CD4-positive, alpha-beta memory T cell (primary cell): ENCODE measurements at regions not wholly inside any gene's neighbourhood (a gene's known extent, or its start where the extent isn't known, plus 50 kb on each side); places are given as distances from the start of the nearest gene placed in this dataset.
"Not testable (repeated sequence)": the region's sequence is repeated elsewhere in the genome, so short reads cannot be mapped to it uniquely, and the experiment has no call there.

Source experiments
- CTCF ChIA-PET: fragments of 350-600 bp; sonication (Branson Sonifier 250); formaldehyde crosslinking; loops from one replicate; lab custom pipeline; 2021; ENCODE audit warnings: inconsistent platforms; ENCODE audit not compliant: partially characterized antibody; lab: Charles Lee
- POLR2A ChIA-PET: fragments of 350-600 bp; sonication (Branson Sonifier 250); formaldehyde crosslinking; loops from one replicate; lab custom pipeline; 2021; ENCODE audit not compliant: partially characterized antibody; lab: Charles Lee
- DNase-seq, 5 donors: peaks; one replicate each; pipeline versions ENCODE4 v3.0.0 to v3.0.0-alpha.2; 2020 to 2022; ENCODE audit warnings: mixed read lengths in 1 of 5
- H3K27ac ChIP-seq: one replicate; pipeline ENCODE4 v1.7.0; 2013; ENCODE audit warnings: low read depth, low read length
- H3K27me3 ChIP-seq: 2 replicates; pipeline ENCODE4 v1.7.0; 2013; ENCODE audit warnings: mild to moderate bottlenecking, low read length, moderate library complexity; ENCODE audit not compliant: insufficient read depth
- H3K36me3 ChIP-seq: 2 replicates; pipeline ENCODE4 v1.7.0; 2013; ENCODE audit warnings: mild to moderate bottlenecking, low read length, moderate library complexity; ENCODE audit not compliant: insufficient read depth
- H3K4me1 ChIP-seq: 2 replicates; pipeline ENCODE4 v1.7.0; 2013; ENCODE audit warnings: mild to moderate bottlenecking, low read length, moderate library complexity; ENCODE audit not compliant: insufficient read depth
- H3K4me3 ChIP-seq, 2 donors: one replicate each; pipeline ENCODE4 v1.7.0; 2013; ENCODE audit warnings: low read length in 2 of 2, mild to moderate bottlenecking in 1 of 2
- H3K9me3 ChIP-seq, 2 donors: one replicate each; pipeline ENCODE4 v1.7.0; 2013; ENCODE audit warnings: low read length in 2 of 2, control low read depth in 1 of 2; ENCODE audit not compliant: control insufficient read depth in 1 of 2
- H3K27ac Mint-ChIP-seq, 7 donors: one replicate each; pipeline ENCODE4 v1.8.0; 2020 to 2021; ENCODE audit warnings: mixed read lengths in 7 of 7, mild to moderate bottlenecking in 6 of 7, inconsistent platforms in 3 of 7, moderate library complexity in 3 of 7
- H3K27me3 Mint-ChIP-seq, 2 donors: one replicate each; pipeline ENCODE4 v1.8.0; 2020 to 2021; ENCODE audit warnings: mixed read lengths in 2 of 2
- H3K36me3 Mint-ChIP-seq, 2 donors: one replicate each; pipeline ENCODE4 v1.8.0; 2020 to 2021; ENCODE audit warnings: mixed read lengths in 2 of 2, inconsistent platforms in 1 of 2, mild to moderate bottlenecking in 1 of 2
- H3K4me1 Mint-ChIP-seq, 4 donors: one replicate each; pipeline ENCODE4 v1.8.0; 2020 to 2021; ENCODE audit warnings: mixed read lengths in 4 of 4, mild to moderate bottlenecking in 1 of 4
- H3K4me3 Mint-ChIP-seq, 8 donors: one replicate each; pipeline ENCODE4 v1.8.0; 2020 to 2021; ENCODE audit warnings: mixed read lengths in 8 of 8, mild to moderate bottlenecking in 7 of 8, moderate library complexity in 6 of 8, inconsistent platforms in 3 of 8
- H3K9me3 Mint-ChIP-seq, 8 donors: one replicate each; pipeline ENCODE4 v1.8.0; 2020 to 2021; ENCODE audit warnings: mixed read lengths in 8 of 8, mild to moderate bottlenecking in 5 of 8, inconsistent platforms in 3 of 8, moderate library complexity in 1 of 8
- intact Hi-C: fragments of 100-400 bp; cut with micrococcal nuclease; formaldehyde crosslinking; loops from one replicate; pipeline ENCODE4 v1.15.1; 2023

- H3K9me3 Mint-ChIP-seq, H3K4me3 ChIP-seq, intact Hi-C loops, H3K36me3 Mint-ChIP-seq, H3K4me3 Mint-ChIP-seq, H3K27me3 Mint-ChIP-seq, CTCF ChIA-PET, H3K27ac ChIP-seq, POLR2A ChIA-PET, H3K27me3 ChIP-seq, H3K4me1 ChIP-seq, H3K4me1 Mint-ChIP-seq, H3K36me3 ChIP-seq, DNase-seq, H3K9me3 ChIP-seq: not testable (repeated sequence)
- H3K27ac Mint-ChIP-seq, result peak overlapping the region in 1 of 7 donors; percentile 4
Measured at GRCh38 chr2:172264820-172265219, 162.1 kb upstream of the DLX2 start.

- H3K9me3 Mint-ChIP-seq, H3K36me3 ChIP-seq, H3K27me3 Mint-ChIP-seq, H3K27ac ChIP-seq, H3K36me3 Mint-ChIP-seq, DNase-seq, H3K9me3 ChIP-seq, H3K4me1 ChIP-seq, H3K4me3 ChIP-seq, intact Hi-C loops, CTCF ChIA-PET, H3K27me3 ChIP-seq, POLR2A ChIA-PET: not testable (repeated sequence)
- Mint-ChIP-seq H3K4me1 (peaks cover 0 to 17% (median 5%) of the 10 kb centered on the region in 4 donors), H3K4me3 (peak overlapping the region in 1 of 8 donors; percentile 43), H3K27ac (peak overlapping the region in 1 of 7 donors; percentile 18)
Measured at GRCh38 chr2:172269507-172270244, 157.7 kb upstream of the ITGA6 start.

GRCh38 chr2:172270278-172271079, 156.9 kb upstream of the ITGA6 start:
- H3K27ac Mint-ChIP-seq, result peak overlapping the region in 2 of 7 donors; percentile 23 to 59
- H3K36me3 ChIP-seq, result no peaks in the 10 kb centered on the region
- no peaks in the 10 kb centered on the region for H3K9me3 ChIP-seq
- no peak overlapping the region for H3K27ac ChIP-seq
- peak overlapping the region in 3 of 8 donors; percentile 6 to 43 (median 17) for H3K4me3 Mint-ChIP-seq
- no peak overlapping the region for H3K4me3 ChIP-seq
- DNase-seq, result peak in 4 of 5 donors; percentile 5 to 25 (median 12)
- peaks cover 0 to 17% (median 5%) of the 10 kb centered on the region in 4 donors for H3K4me1 Mint-ChIP-seq
- no peaks in the 10 kb centered on the region for H3K27me3 ChIP-seq
- intact Hi-C loops, result no loop called here
- POLR2A ChIA-PET, result no interaction called here
- peaks cover 1 to 15% of the 10 kb centered on the region in 2 donors for H3K27me3 Mint-ChIP-seq
- H3K9me3 Mint-ChIP-seq, result peaks cover 0 to 3% (median 0%) of the 10 kb centered on the region in 8 donors
- H3K36me3 Mint-ChIP-seq, result no peaks in the 10 kb centered on the region
- peaks cover 3% of the 10 kb centered on the region for H3K4me1 ChIP-seq
- CTCF ChIA-PET, result no interaction called here

- H3K36me3 Mint-ChIP-seq, result peaks cover 0 to 6% of the 10 kb centered on the region in 2 donors
- no peak overlapping the region for H3K4me3 ChIP-seq
- H3K4me1 Mint-ChIP-seq, result peaks cover 0 to 17% (median 5%) of the 10 kb centered on the region in 4 donors
- intact Hi-C loops, result no loop called here
- no peak overlapping the region for H3K27ac ChIP-seq
- no peaks in the 10 kb centered on the region for H3K9me3 ChIP-seq
- H3K9me3 Mint-ChIP-seq, result peaks cover 0 to 11% (median 6%) of the 10 kb centered on the region in 8 donors
- peaks cover 9 to 13% of the 10 kb centered on the region in 2 donors for H3K27me3 Mint-ChIP-seq
- no peak overlapping the region for H3K27ac Mint-ChIP-seq
- POLR2A ChIA-PET, result no interaction called here
- H3K27me3 ChIP-seq, result no peaks in the 10 kb centered on the region
- peaks cover 3% of the 10 kb centered on the region for H3K4me1 ChIP-seq
- CTCF ChIA-PET, result interaction anchor here (3.2 kb wide), 1 partner anchor 187 kb away, joined by 14 read pairs; no protein-coding TSS in a partner anchor
- H3K4me3 Mint-ChIP-seq, result no peak overlapping the region
- no peaks in the 10 kb centered on the region for H3K36me3 ChIP-seq
- DNase-seq, result no peak
Measured at GRCh38 chr2:172273910-172274571, 153.3 kb upstream of the ITGA6 start.

- H3K9me3 Mint-ChIP-seq, result peaks cover 0 to 11% (median 6%) of the 10 kb centered on the region in 8 donors
- no peak overlapping the region for H3K4me3 Mint-ChIP-seq
- CTCF ChIA-PET, result interaction anchor here (1.0 to 3.2 kb wide), 2 partner anchors 186 to 188 kb away, joined by 3 to 14 read pairs; no protein-coding TSS in a partner anchor
- Histone ChIP-seq H3K27ac (no peak overlapping the region), H3K36me3 (no peaks in the 10 kb centered on the region), H3K27me3 (no peaks in the 10 kb centered on the region), H3K4me3 (no peak overlapping the region), H3K4me1 (peaks cover 3% of the 10 kb centered on the region), H3K9me3 (no peaks in the 10 kb centered on the region)
- no peak overlapping the region for H3K27ac Mint-ChIP-seq
- intact Hi-C loops, result no loop called here
- POLR2A ChIA-PET, result no interaction called here
- peaks cover 9 to 13% of the 10 kb centered on the region in 2 donors for H3K27me3 Mint-ChIP-seq
- no peak for DNase-seq
- peaks cover 0 to 7% (median 4%) of the 10 kb centered on the region in 4 donors for H3K4me1 Mint-ChIP-seq
- peaks cover 0 to 6% of the 10 kb centered on the region in 2 donors for H3K36me3 Mint-ChIP-seq
Measured at GRCh38 chr2:172275239-172275638, 152.1 kb upstream of the ITGA6 start.

GRCh38 chr2:172276961-172277360, 150.4 kb upstream of the ITGA6 start:
- Histone ChIP-seq H3K27ac (no peak overlapping the region), H3K4me1 (no peaks in the 10 kb centered on the region), H3K27me3 (no peaks in the 10 kb centered on the region), H3K4me3 (no peak overlapping the region), H3K9me3 (no peaks in the 10 kb centered on the region), H3K36me3 (no peaks in the 10 kb centered on the region)
- no peak overlapping the region for H3K4me3 Mint-ChIP-seq
- intact Hi-C loops, result no loop called here
- peaks cover 0 to 11% (median 6%) of the 10 kb centered on the region in 8 donors for H3K9me3 Mint-ChIP-seq
- ChIA-PET CTCF (interaction anchor here (2.7 kb wide), 1 partner anchor 185 kb away, joined by 10 read pairs; no protein-coding TSS in a partner anchor), POLR2A (no interaction called here)
- peaks cover 0 to 6% of the 10 kb centered on the region in 2 donors for H3K36me3 Mint-ChIP-seq
- no peaks in the 10 kb centered on the region for H3K4me1 Mint-ChIP-seq
- no peak for DNase-seq
- H3K27ac Mint-ChIP-seq, result no peak overlapping the region
- H3K27me3 Mint-ChIP-seq, result peaks cover 9 to 15% of the 10 kb centered on the region in 2 donors
